HS-27A (cell line): ENCODE measurements at regions not wholly inside any gene's neighbourhood (a gene's known extent, or its start where the extent isn't known, plus 50 kb on each side); places are given as distances from the start of the nearest gene placed in this dataset.
A peak's percentile ranks its signal among the peaks of the same experiment; 100 is the strongest.
"Not testable (repeated sequence)": the region's sequence is repeated elsewhere in the genome, so short reads cannot be mapped to it uniquely, and the experiment has no call there.

ENCODE experiments used
- DNase-seq: peaks from one replicate; pipeline ENCODE4 v3.0.0-alpha.2; 2012; ENCODE audit warnings: low read depth, missing footprints

- no peak for DNase-seq
Observed at GRCh38 chr12:87092421-87092820, 836.2 kb upstream of the MGAT4C start.

DNA sequence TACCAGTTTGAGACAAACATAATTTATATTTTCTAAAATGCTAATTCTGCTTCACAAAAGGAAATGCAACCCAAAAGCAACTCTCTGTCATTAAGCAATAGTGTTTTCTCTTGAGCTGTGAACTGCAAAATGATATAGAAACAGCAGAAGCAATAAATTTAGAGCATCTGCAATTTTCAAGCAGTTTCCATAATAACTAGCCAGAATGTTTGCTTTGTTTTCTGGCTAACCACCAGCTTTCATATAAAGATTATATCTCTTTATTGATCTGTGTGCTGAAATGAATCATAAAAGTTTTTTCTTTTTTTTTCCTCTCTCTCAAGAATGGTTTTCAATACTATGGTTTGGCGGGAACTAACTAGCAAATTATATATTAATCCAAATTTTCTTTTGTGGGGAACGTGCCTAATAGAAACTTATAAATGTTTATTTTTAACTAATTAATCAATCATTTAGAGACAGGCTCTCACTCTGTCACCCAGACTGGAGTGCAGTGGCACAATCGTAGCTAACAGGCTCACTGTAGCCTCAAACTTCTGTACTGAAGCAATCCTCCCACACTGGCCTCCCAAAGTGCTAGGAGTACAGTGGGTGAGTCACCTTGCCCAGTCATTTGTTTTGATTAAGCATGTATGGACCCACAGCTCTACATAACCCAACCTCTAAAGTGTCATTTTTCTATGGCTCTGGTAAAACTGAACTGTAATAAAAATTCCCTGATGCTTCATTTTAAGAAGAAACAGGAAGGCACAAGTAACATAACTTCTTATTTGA lies 830.1 kb upstream of the MGAT4C start:
- no peak for DNase-seq

DNA sequence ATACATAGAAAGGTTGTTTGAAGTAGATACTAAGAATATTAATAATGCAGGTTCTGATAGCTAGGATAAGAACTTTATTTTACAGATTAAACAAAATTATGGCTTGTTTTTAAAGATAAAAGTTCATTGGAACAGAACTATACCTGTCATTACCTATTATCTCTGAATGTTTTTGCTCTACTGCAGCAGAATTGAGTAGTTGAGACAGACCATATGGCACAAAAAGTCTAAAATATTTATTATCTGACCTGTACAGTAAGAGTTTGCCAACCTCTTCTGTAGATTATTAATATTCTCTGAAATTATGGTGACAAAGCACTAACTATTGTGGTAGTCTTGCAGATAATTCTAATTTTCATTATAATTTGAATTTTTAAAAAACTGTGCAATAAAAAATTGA lies 829.1 kb upstream of the MGAT4C start:
- no peak for DNase-seq

DNA sequence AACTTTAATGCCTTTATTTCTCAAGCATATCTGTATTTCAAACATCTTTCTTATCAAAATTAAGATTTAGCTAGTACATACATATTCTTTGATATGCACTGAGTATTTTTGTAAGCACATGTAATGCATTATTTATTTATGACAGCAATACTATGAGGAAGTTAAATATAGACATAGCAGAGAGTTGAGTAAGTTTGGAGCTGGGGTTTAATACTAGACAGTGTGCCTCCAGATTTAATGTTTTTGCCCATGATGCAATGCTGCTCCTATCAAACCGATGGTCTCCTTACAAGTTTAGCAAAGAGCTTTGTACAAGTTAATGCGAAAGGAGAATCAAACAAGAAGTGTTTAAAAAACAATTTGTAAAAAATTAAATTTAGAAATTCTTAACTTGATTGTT lies 826.6 kb upstream of the MGAT4C start:
- DNase-seq, result no peak

DNA sequence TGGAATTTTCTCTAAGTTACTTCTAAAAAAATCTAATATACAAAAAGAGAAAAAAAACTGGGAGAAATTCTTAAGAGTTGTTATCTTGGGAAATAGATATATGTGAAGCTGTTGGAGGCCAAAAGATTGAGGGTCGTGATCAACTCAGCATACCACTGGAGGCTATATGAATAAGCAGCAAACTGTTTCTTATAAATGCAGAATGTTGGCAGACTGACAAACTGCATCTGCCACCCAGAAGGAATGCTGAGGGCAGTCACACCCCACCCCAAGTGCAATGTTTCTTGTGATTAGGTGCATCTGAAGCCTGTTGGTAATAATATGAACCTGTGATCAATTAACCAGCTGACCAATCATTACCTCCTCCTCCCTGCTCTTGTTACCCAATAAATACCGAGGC lies 818.6 kb upstream of the MGAT4C start:
- DNase-seq, result no peak

GRCh38 chr12:87066326-87066725 lies 810.1 kb upstream of the MGAT4C start:
- no peak for DNase-seq

GRCh38 chr12:87059231-87059630 lies 803.0 kb upstream of the MGAT4C start:
- no peak for DNase-seq

DNA sequence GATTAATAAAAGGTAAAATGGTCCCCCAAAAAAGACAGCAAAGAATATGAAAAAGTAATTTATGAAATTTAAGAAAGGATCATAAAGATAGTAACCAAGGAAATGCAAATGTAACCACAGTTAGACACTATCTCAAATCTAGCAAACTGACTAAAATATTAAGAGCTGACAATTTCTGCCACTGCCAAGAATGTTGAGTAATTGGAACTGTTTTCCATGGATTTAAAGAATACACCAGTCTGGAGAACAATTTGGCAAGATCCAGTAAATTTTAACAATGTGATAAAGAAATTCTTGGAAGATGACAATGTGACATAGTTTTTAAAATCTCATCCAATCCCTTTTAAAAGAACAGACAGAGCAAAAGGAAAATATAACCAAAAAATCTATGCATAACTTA lies 798.0 kb upstream of the MGAT4C start:
- DNase-seq, result peak; percentile 14

- DNase-seq, result peak; percentile 1
Observed at GRCh38 chr12:87051621-87052020, 795.4 kb upstream of the MGAT4C start.

DNA sequence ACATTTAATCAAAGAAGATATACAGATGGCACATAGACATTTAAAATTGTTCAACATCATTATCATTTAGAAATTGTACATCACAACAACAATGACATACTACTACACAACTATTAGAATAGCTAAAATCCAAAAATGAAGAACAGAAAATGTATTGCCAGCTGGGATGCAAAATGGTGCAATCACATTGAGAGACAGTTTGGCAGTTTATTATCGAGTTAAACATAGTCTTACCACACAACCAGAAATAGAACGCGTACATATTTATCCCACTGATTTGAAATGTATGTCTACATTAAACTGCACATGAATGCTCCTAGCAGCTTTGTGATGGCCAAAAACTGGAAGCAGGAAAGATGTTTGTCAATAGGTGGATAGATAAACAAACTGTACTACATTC lies 791.5 kb upstream of the MGAT4C start:
- no peak for DNase-seq

DNA sequence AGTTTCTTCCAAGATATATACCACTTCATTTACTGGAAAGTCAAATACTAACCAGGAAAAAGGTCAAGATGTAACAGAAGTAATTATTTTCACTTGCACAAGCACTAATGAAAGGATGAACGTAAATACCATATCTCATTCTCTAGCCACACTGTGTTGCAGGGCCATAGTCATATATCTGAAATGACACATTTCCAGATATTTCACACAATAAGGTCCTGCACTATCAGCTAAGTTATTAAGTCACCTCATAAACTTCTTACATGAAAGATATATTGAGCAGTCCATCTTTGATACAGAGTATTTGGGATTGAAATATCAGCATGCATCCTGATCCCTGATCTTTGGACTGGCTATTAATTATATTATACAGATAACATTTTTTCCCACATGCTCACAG lies 783.3 kb upstream of the MGAT4C start:
- DNase-seq, result no peak

GRCh38 chr12:87038098-87038497 lies 781.9 kb upstream of the MGAT4C start:
- DNase-seq, result no peak

GRCh38 chr12:87025976-87026375 lies 769.8 kb upstream of the MGAT4C start:
- DNase-seq, result no peak

GRCh38 chr12:87021400-87021799 lies 765.2 kb upstream of the MGAT4C start:
- no peak for DNase-seq

- DNase-seq, result peak; percentile 1
Observed at GRCh38 chr12:87020071-87020470, 763.9 kb upstream of the MGAT4C start.

- DNase-seq, result no peak
Observed at GRCh38 chr12:87015352-87015751, 759.2 kb upstream of the MGAT4C start.

GRCh38 chr12:87008785-87009384 lies 752.7 kb upstream of the MGAT4C start:
- DNase-seq, result no peak

GRCh38 chr12:87001102-87001501 lies 744.9 kb upstream of the MGAT4C start:
- DNase-seq, result no peak

DNA sequence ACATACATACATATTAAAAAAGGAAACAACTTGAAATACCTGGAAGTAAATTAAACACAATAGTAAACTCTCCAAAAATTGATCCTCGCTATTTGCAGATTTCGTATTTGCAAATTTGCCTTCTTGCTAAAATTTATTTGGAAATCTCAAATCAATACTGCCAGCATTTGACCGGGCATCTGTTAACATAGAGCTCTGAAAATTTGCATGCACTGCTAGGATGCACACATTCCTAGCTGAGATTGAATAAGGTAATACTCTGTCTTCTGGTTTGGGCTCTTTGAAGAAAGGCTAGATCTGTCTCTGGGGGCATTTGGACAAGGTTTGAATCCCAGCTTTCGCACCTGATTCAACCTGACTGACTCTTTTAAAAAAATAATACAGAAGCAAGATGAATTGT lies 729.1 kb upstream of the MGAT4C start:
- no peak for DNase-seq

GRCh38 chr12:86970595-86970994 lies 714.4 kb upstream of the MGAT4C start:
- DNase-seq, result not testable (repeated sequence)

GRCh38 chr12:86959766-86960458 lies 703.7 kb upstream of the MGAT4C start:
- no peak for DNase-seq

GRCh38 chr12:86950444-86950843 lies 694.3 kb upstream of the MGAT4C start:
- DNase-seq, result no peak

DNA sequence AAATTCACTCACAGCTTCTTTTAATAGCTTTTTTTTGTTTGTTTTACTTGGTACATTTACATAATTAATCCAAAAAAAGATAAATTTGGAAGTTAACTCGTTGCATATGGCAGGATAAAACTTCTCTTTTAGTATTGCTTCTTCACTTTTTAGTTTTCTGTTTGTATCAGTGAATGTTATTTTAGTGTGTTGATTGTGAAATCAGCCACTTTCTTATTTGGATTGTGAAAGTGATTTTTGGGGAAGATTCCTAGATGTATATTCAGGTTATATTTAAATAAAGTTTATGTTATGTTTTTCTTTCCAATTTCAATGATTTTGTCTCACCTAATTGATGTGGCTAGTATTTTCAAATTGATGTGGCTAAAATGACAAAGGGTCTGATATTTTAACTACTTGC lies 693.9 kb upstream of the MGAT4C start:
- DNase-seq, result no peak
